ENCODE measurements at regions not wholly inside any gene's neighbourhood (a gene's known extent, or its start where the extent isn't known, plus 50 kb on each side); places are given as distances from the start of the nearest gene placed in this dataset.
"Not testable (repeated sequence)": the region's sequence is repeated elsewhere in the genome, so short reads cannot be mapped to it uniquely, and the experiment has no call there.

DNA sequence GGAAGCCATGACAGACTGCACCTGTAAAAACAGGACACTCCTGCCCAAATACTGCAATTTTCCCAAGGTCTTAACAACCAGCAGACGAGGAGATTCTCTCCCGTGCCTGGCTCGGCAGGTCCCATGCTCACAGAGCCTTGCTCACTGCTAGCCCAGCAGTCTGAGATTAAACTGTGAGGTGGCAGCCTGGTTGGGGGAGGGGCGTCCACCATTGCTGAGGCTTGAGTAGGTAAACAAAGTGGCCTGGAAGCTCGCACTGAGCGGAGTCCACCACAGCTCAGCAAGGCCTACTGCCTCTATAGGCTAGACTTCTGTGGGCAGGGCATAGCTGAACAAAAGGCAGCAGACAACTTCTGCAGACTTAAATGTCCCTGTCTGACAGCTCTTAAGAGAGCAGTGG lies 80.3 kb downstream of the ANXA5 start:
- H3K36me3 ChIP-seq; H3K4me3 ChIP-seq; H3K27me3 ChIP-seq; H3K9me3 ChIP-seq (ENCODE audit: low read depth); H3K4me1 ChIP-seq (ENCODE audit: low read depth); DNase-seq (ENCODE audit: low read depth in 1 of 2, low spot score in 1 of 2): not testable (repeated sequence)
- H3K27ac ChIP-seq, result peak overlapping the region; percentile 69

DNA sequence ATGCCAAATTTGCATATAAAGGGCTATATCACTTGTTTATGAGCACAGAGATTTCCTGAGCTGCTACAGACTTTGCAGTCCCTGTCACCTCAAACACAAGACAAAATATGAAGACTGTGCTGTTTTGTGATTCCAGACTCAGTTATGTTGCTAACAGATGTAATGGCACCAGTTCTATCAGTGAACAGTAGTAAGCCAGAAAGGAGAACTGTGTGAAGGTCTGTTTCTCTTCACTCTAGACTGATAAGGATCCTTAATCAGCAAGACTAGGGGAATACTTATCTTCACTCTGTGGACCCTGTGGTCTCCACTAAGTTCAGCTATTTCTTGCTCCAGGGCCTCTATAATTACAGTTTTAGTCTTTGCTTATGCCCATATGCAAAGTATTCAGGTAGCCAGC lies 82.7 kb downstream of the ANXA5 start:
- DNase-seq (ENCODE audit: low read depth in 1 of 2, low spot score in 1 of 2), result peak in 1 of 2 donors; percentile 7
- no peak for TF ChIP-seq CTCF (IDR thresholded peaks at IDR 0.05; ENCODE audit: low read depth, low read length)
- H3K27ac ChIP-seq, result peak overlapping the region; percentile 64
- no peaks in the 10 kb centered on the region for H3K9me3 ChIP-seq (ENCODE audit: low read depth)
- peaks cover 9% of the 10 kb centered on the region for H3K4me1 ChIP-seq (ENCODE audit: low read depth)
- H3K36me3 ChIP-seq, result no peaks in the 10 kb centered on the region
- no peak overlapping the region for H3K4me3 ChIP-seq
- H3K27me3 ChIP-seq, result no peaks in the 10 kb centered on the region

GRCh38 chr4:121599049-121599448 lies 97.7 kb downstream of the ANXA5 start:
- no peak for DNase-seq (ENCODE audit: low read depth in 1 of 2, low spot score in 1 of 2)
- TF ChIP-seq CTCF (IDR thresholded peaks at IDR 0.05; ENCODE audit: low read depth, low read length), result no peak
- Histone ChIP-seq H3K4me1 (ENCODE audit: low read depth) (no peaks in the 10 kb centered on the region), H3K9me3 (ENCODE audit: low read depth) (no peaks in the 10 kb centered on the region), H3K4me3 (no peak overlapping the region), H3K27ac (no peak overlapping the region), H3K27me3 (no peaks in the 10 kb centered on the region), H3K36me3 (no peaks in the 10 kb centered on the region)

DNA sequence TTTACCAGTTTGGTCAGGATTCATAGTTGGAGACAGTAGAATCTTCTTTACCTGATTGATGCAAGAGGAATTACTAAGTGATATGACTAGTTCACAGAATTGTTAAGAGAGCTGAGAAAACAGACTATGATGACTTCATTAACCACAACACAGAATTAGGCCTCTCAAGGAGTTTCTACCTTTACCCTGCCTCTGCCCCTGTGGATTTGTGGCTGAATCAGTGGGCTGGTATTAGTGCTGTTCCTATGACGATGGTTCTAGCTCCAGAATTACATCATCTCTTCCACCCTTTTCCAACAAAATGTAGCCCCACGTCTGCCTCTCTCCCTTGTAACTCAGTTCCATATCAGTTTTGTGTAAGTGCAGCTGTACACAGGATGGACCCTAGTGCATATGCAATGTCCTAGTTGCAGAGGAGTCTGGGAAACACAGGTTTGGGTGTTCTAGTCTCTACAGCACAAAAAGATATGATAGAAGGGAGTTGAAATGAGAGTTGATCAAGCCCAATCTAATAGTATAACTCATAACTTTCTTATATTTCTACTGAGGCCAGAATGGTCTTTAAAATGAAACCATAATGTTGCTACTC lies 99.3 kb downstream of the ANXA5 start:
- DNase-seq (ENCODE audit: low read depth in 1 of 2, low spot score in 1 of 2), result no peak
- H3K36me3 ChIP-seq, result no peaks in the 10 kb centered on the region
- no peaks in the 10 kb centered on the region for H3K27me3 ChIP-seq
- no peak overlapping the region for H3K4me3 ChIP-seq
- TF ChIP-seq CTCF (IDR thresholded peaks at IDR 0.05; ENCODE audit: low read depth, low read length), result no peak
- H3K9me3 ChIP-seq (ENCODE audit: low read depth), result no peaks in the 10 kb centered on the region
- no peaks in the 10 kb centered on the region for H3K4me1 ChIP-seq (ENCODE audit: low read depth)
- H3K27ac ChIP-seq, result no peak overlapping the region

- Histone ChIP-seq H3K9me3 (ENCODE audit: low read depth) (no peaks in the 10 kb centered on the region), H3K27ac (no peak overlapping the region), H3K27me3 (no peaks in the 10 kb centered on the region), H3K36me3 (no peaks in the 10 kb centered on the region), H3K4me1 (ENCODE audit: low read depth) (no peaks in the 10 kb centered on the region), H3K4me3 (no peak overlapping the region)
- no peak for TF ChIP-seq CTCF (IDR thresholded peaks at IDR 0.05; ENCODE audit: low read depth, low read length)
- DNase-seq (ENCODE audit: low read depth in 1 of 2, low spot score in 1 of 2), result peak in 1 of 2 donors; percentile 81
Observed at GRCh38 chr4:121594796-121595526, 101.8 kb downstream of the ANXA5 start.

DNA sequence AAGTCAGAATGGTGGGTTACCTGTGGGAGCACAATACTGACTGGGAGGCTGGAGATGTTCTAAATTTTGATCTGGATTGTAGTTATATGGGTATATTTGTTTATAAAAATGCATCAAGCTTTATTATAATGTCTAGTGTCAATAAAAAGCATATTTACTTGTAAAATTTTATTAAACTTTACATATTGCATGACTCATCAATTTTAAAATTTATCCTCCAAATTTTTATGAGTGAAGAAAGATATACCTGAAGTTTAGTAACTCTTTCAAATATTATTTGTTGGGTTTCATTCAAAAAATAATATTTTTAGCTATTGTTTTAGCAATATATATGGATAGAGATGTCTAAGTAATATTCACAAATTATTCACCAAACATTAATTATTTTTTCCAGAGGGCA lies 103.0 kb downstream of the ANXA5 start:
- Histone ChIP-seq H3K27me3 (no peaks in the 10 kb centered on the region), H3K9me3 (ENCODE audit: low read depth) (no peaks in the 10 kb centered on the region), H3K4me1 (ENCODE audit: low read depth) (no peaks in the 10 kb centered on the region), H3K36me3 (no peaks in the 10 kb centered on the region), H3K27ac (no peak overlapping the region), H3K4me3 (no peak overlapping the region)
- no peak for TF ChIP-seq CTCF (IDR thresholded peaks at IDR 0.05; ENCODE audit: low read depth, low read length)
- DNase-seq (ENCODE audit: low read depth in 1 of 2, low spot score in 1 of 2), result no peak

- not testable (repeated sequence) for H3K36me3 ChIP-seq; DNase-seq (ENCODE audit: low read depth in 1 of 2, low spot score in 1 of 2); H3K4me3 ChIP-seq; H3K27ac ChIP-seq; H3K9me3 ChIP-seq (ENCODE audit: low read depth); H3K27me3 ChIP-seq; H3K4me1 ChIP-seq (ENCODE audit: low read depth)
Observed at GRCh38 chr4:121592257-121592656, 104.5 kb downstream of the ANXA5 start.

All from cardiac muscle cell (in vitro differentiated cells and primary cell).